ENCODE measurements at regions not wholly inside any gene's neighbourhood (a gene's known extent, or its start where the extent isn't known, plus 50 kb on each side); places are given as distances from the start of the nearest gene placed in this dataset.

DNA sequence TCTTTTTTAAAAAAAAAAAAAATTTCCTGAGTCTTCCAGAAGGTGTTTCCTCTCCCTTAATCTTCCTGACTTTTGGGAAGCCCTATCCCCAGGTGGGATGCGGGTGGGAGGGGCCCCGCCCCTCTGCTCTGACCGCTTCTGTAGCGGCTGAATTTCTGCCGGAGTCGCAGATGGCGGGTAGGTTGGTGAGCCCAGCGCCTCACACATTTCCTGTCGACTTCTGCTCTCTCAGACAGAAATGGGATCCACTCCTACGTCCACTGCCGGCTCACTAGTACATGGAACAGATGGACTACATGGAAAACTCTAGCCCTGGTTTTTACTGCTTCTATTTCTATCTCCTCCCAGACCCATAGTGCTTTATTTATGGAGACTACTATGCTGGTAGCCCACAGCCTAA is 90.9 kb downstream of the NEUROD6 start:
- TF ChIP-seq, protein P1, sequence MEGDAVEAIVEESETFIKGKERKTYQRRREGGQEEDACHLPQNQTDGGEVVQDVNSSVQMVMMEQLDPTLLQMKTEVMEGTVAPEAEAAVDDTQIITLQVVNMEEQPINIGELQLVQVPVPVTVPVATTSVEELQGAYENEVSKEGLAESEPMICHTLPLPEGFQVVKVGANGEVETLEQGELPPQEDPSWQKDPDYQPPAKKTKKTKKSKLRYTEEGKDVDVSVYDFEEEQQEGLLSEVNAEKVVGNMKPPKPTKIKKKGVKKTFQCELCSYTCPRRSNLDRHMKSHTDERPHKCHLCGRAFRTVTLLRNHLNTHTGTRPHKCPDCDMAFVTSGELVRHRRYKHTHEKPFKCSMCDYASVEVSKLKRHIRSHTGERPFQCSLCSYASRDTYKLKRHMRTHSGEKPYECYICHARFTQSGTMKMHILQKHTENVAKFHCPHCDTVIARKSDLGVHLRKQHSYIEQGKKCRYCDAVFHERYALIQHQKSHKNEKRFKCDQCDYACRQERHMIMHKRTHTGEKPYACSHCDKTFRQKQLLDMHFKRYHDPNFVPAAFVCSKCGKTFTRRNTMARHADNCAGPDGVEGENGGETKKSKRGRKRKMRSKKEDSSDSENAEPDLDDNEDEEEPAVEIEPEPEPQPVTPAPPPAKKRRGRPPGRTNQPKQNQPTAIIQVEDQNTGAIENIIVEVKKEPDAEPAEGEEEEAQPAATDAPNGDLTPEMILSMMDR (IDR thresholded peaks at IDR 0.05) = no peak
- TF ChIP-seq ZFX (IDR thresholded peaks at IDR 0.05; ENCODE audit: borderline replicate concordance) = no peak
